ENCODE measurements at regions not wholly inside any gene's neighbourhood (a gene's known extent, or its start where the extent isn't known, plus 50 kb on each side); places are given as distances from the start of the nearest gene placed in this dataset.

DNA sequence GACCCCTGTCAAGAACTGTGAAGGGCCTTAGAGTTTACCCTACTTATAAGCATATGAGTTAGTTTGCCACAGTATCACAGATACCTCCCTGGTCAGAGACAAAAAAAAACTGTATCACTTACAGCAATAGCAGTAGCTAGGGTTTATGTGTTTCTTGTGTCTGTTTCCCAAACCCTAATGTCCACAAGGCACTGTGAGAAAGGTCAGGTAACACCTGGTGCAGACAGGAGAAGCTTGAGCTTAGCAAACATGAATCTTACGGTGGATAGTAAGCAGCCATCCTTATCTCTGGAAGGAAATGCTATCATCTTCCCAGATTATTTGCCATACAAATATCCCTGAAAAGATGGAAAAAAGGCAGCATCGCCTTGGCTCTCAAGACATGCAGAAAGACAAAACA lies 208.5 kb upstream of the KCNN2 start:
- Histone ChIP-seq H3K36me3 (ENCODE audit: insufficient read depth in 1 of 2, low read depth in 1 of 2) (no peaks in the 10 kb centered on the region), H3K4me3 (no peak overlapping the region), H3K27me3 (ENCODE audit: insufficient read depth in 3 of 3, low read length in 2 of 3) (no peaks in the 10 kb centered on the region), H3K4me1 (peaks cover 7% of the 10 kb centered on the region), H3K9me3 (no peaks in the 10 kb centered on the region), H3K27ac (no peak overlapping the region)
- TF ChIP-seq, protein P1, sequence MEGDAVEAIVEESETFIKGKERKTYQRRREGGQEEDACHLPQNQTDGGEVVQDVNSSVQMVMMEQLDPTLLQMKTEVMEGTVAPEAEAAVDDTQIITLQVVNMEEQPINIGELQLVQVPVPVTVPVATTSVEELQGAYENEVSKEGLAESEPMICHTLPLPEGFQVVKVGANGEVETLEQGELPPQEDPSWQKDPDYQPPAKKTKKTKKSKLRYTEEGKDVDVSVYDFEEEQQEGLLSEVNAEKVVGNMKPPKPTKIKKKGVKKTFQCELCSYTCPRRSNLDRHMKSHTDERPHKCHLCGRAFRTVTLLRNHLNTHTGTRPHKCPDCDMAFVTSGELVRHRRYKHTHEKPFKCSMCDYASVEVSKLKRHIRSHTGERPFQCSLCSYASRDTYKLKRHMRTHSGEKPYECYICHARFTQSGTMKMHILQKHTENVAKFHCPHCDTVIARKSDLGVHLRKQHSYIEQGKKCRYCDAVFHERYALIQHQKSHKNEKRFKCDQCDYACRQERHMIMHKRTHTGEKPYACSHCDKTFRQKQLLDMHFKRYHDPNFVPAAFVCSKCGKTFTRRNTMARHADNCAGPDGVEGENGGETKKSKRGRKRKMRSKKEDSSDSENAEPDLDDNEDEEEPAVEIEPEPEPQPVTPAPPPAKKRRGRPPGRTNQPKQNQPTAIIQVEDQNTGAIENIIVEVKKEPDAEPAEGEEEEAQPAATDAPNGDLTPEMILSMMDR (IDR thresholded peaks at IDR 0.05), result no peak
- ATAC-seq (peak in 1 of 4 donors; percentile 7), DNase-seq (no peak)
- intact Hi-C loops (cut with DNase I), result no loop called here
- 85 to 88% (median 87%) methylated on average over 2 of the region's 2 CpGs for WGBS, 3 donors

DNA sequence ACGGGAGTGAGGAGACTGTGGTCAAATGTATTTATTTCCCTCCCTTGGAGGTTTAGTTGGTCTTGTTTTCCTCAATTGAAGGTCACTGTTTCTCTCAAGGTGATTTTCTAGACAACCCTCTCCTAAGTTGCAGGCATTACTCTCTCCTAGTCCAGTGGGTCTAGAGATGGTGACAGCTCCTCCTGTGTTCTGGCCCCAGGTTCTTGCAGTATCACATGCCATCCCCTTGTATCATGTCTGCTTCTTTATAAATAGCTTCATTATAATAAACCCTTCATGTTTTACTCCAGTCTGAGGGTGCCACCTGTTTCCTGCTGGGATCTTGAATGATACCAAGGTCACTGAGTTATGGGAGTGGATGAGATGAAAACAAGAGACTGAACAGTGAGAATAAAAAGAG lies 208.0 kb upstream of the KCNN2 start:
- Histone ChIP-seq H3K4me1 (peaks cover 7% of the 10 kb centered on the region), H3K4me3 (no peak overlapping the region), H3K27ac (no peak overlapping the region), H3K27me3 (ENCODE audit: insufficient read depth in 3 of 3, low read length in 2 of 3) (no peaks in the 10 kb centered on the region), H3K36me3 (ENCODE audit: insufficient read depth in 1 of 2, low read depth in 1 of 2) (no peaks in the 10 kb centered on the region), H3K9me3 (no peaks in the 10 kb centered on the region)
- peak; percentile 24 to 80 (median 72) for ATAC-seq
- no peak for DNase-seq
- TF ChIP-seq, protein P1 (IDR thresholded peaks at IDR 0.05), result no peak
- whole genome bisulfite sequencing, 3 donors, result 48 to 92% (median 51%) methylated on average over 1 of the region's 1 CpG
- intact Hi-C loops (cut with DNase I), result no loop called here

DNA sequence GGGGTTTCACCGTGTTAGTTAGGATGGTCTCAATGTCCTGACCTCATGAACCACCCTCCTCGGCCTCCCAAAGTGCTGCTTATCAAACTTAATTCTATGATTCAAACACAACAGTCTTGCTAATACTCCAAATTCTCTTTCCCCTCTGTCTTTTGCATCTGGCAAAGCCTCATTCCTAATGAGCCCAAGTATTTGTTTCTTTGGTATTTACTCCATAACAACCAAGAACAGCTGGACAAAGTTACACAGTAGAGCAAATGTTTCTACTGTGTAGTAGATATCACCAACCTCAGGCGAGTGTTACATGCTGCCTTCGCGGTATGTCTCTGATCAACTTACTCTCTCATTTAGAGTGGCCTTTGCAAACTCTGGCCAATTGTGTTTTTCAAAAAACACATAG lies 195.8 kb upstream of the KCNN2 start:
- no peak overlapping the region for H3K4me3 ChIP-seq
- intact Hi-C loops (cut with DNase I), result no loop called here
- no peak for ATAC-seq
- no peaks in the 10 kb centered on the region for H3K36me3 ChIP-seq (ENCODE audit: insufficient read depth in 1 of 2, low read depth in 1 of 2)
- no peaks in the 10 kb centered on the region for H3K9me3 ChIP-seq
- H3K4me1 ChIP-seq, result no peaks in the 10 kb centered on the region
- no peak for DNase-seq
- TF ChIP-seq, protein P1 (IDR thresholded peaks at IDR 0.05), result no peak
- H3K27ac ChIP-seq, result no peak overlapping the region
- WGBS, 3 donors, result 82 to 87% (median 85%) methylated on average over 5 of the region's 5 CpGs
- H3K27me3 ChIP-seq (ENCODE audit: insufficient read depth in 3 of 3, low read length in 2 of 3), result no peaks in the 10 kb centered on the region

DNA sequence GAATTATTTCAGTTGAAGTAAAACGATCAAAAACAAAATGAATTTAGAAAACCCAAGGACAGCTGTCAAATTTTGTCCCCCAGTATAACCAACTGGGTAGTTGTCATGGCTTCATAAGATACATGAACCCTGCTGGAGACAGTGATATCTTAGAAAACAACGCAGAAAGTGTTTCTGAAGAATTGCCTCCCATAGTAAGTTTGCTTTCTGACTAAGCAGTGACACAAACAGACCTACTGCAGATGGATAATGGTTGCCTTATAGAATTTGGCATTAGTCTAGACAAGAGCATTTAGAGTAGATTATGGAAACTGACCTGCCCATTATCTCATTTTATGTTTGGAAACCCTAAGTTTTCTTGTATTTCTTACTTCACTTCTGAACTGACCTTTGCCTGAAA lies 187.7 kb upstream of the KCNN2 start:
- no peaks in the 10 kb centered on the region for H3K27me3 ChIP-seq (ENCODE audit: insufficient read depth in 3 of 3, low read length in 2 of 3)
- TF ChIP-seq, protein P1 (IDR thresholded peaks at IDR 0.05), result no peak
- 79 to 83% (median 81%) methylated on average over 2 of the region's 2 CpGs for WGBS, 3 donors
- DNase-seq (no peak), ATAC-seq (no peak)
- H3K4me1 ChIP-seq, result peaks cover 5% of the 10 kb centered on the region
- intact Hi-C loops (cut with DNase I), result no loop called here
- H3K27ac ChIP-seq, result no peak overlapping the region
- no peak overlapping the region for H3K4me3 ChIP-seq
- H3K36me3 ChIP-seq (ENCODE audit: insufficient read depth in 1 of 2, low read depth in 1 of 2), result no peaks in the 10 kb centered on the region
- H3K9me3 ChIP-seq, result peaks cover 8% of the 10 kb centered on the region

DNA sequence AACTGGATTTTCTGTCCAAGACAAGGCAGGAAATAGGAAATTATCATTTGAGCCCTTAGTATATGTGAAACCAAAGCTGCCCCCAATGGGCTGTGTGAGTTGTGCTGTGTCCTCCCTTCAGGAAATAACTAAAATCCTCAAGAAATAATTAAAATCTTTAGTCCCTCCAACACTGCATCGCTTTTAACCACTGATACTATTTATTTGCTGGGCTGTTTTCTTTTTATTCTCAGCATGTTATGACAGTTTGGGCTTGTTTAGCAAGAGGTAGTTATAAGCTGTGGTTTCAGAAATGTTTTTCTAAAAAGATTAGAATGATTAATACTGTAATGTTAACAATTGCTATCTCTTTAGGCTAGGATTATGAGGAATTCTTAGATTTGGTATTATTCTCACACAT lies 187.0 kb upstream of the KCNN2 start:
- TF ChIP-seq, protein P1 (IDR thresholded peaks at IDR 0.05), result no peak
- H3K27ac ChIP-seq, result no peak overlapping the region
- no peaks in the 10 kb centered on the region for H3K36me3 ChIP-seq (ENCODE audit: insufficient read depth in 1 of 2, low read depth in 1 of 2)
- no peak overlapping the region for H3K4me3 ChIP-seq
- H3K27me3 ChIP-seq (ENCODE audit: insufficient read depth in 3 of 3, low read length in 2 of 3), result no peaks in the 10 kb centered on the region
- 52 to 66% (median 57%) methylated on average over 1 of the region's 1 CpG for WGBS, 3 donors
- peaks cover 5% of the 10 kb centered on the region for H3K4me1 ChIP-seq
- intact Hi-C loops (cut with DNase I), result no loop called here
- DNase-seq (no peak), ATAC-seq (no peak)
- peaks cover 8% of the 10 kb centered on the region for H3K9me3 ChIP-seq
